ENCODE measurements at regions not wholly inside any gene's neighbourhood (a gene's known extent, or its start where the extent isn't known, plus 50 kb on each side); places are given as distances from the start of the nearest gene placed in this dataset.
"Not testable (repeated sequence)": the region's sequence is repeated elsewhere in the genome, so short reads cannot be mapped to it uniquely, and the experiment has no call there.

GRCh38 chr11:42913731-42914130 is 398.1 kb upstream of the API5 start:
- no peak for DNase-seq
- no peaks in the 10 kb centered on the region for H4K20me1 ChIP-seq (ENCODE audit: insufficient read depth, low read length)
- no peak overlapping the region for H2AFZ ChIP-seq (ENCODE audit: low read depth, low read length)
- H3K9ac ChIP-seq (ENCODE audit: low read depth, low read length) = no peak overlapping the region
- ATAC-seq (ENCODE audit: insufficient read depth, low read depth) = no peak
- no peaks in the 10 kb centered on the region for H3K4me1 ChIP-seq (ENCODE audit: insufficient read depth, low read length)
- no peak overlapping the region for H3K27ac ChIP-seq (ENCODE audit: low read length)
- no peak overlapping the region for H3K4me2 ChIP-seq (ENCODE audit: insufficient read depth, low read length)
- H3K9me3 ChIP-seq (ENCODE audit: insufficient read depth, low read length, severe bottlenecking) = no peaks in the 10 kb centered on the region
- H3K79me2 ChIP-seq (ENCODE audit: insufficient read depth, low read length) = no peaks in the 10 kb centered on the region
- no peaks in the 10 kb centered on the region for H3K36me3 ChIP-seq (ENCODE audit: insufficient read depth, low read length)
- H3K4me3 ChIP-seq (ENCODE audit: low read depth in 1 of 2, low read length in 2 of 2) = no peak overlapping the region
- H3K27me3 ChIP-seq (ENCODE audit: insufficient read depth, low read length, poor library complexity) = no peaks in the 10 kb centered on the region
- TF ChIP-seq EZH2 (IDR thresholded peaks at IDR 0.05; ENCODE audit: borderline replicate concordance, low read depth, low read length, severe bottlenecking) = no peak
- TF ChIP-seq, protein P1, sequence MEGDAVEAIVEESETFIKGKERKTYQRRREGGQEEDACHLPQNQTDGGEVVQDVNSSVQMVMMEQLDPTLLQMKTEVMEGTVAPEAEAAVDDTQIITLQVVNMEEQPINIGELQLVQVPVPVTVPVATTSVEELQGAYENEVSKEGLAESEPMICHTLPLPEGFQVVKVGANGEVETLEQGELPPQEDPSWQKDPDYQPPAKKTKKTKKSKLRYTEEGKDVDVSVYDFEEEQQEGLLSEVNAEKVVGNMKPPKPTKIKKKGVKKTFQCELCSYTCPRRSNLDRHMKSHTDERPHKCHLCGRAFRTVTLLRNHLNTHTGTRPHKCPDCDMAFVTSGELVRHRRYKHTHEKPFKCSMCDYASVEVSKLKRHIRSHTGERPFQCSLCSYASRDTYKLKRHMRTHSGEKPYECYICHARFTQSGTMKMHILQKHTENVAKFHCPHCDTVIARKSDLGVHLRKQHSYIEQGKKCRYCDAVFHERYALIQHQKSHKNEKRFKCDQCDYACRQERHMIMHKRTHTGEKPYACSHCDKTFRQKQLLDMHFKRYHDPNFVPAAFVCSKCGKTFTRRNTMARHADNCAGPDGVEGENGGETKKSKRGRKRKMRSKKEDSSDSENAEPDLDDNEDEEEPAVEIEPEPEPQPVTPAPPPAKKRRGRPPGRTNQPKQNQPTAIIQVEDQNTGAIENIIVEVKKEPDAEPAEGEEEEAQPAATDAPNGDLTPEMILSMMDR (IDR thresholded peaks at IDR 0.05; ENCODE audit: borderline replicate concordance, extremely low read depth, low read length, poor library complexity, severe bottlenecking) = no peak

GRCh38 chr11:42923651-42924050 is 388.1 kb upstream of the API5 start:
- DNase-seq = no peak
- Histone ChIP-seq H3K36me3 (ENCODE audit: insufficient read depth, low read length) (no peaks in the 10 kb centered on the region), H3K27ac (ENCODE audit: low read length) (no peak overlapping the region), H3K27me3 (ENCODE audit: insufficient read depth, low read length, poor library complexity) (no peaks in the 10 kb centered on the region), H3K79me2 (ENCODE audit: insufficient read depth, low read length) (no peaks in the 10 kb centered on the region), H3K9me3 (ENCODE audit: insufficient read depth, low read length, severe bottlenecking) (no peaks in the 10 kb centered on the region), H2AFZ (ENCODE audit: low read depth, low read length) (no peak overlapping the region), H3K4me3 (ENCODE audit: low read depth in 1 of 2, low read length in 2 of 2) (no peak overlapping the region), H3K4me1 (ENCODE audit: insufficient read depth, low read length) (no peaks in the 10 kb centered on the region), H3K4me2 (ENCODE audit: insufficient read depth, low read length) (no peak overlapping the region), H4K20me1 (ENCODE audit: insufficient read depth, low read length) (no peaks in the 10 kb centered on the region), H3K9ac (ENCODE audit: low read depth, low read length) (no peak overlapping the region)
- TF ChIP-seq, protein P1 (IDR thresholded peaks at IDR 0.05; ENCODE audit: borderline replicate concordance, extremely low read depth, low read length, poor library complexity, severe bottlenecking) = no peak
- no peak for TF ChIP-seq EZH2 (IDR thresholded peaks at IDR 0.05; ENCODE audit: borderline replicate concordance, low read depth, low read length, severe bottlenecking)
- no peak for ATAC-seq (ENCODE audit: insufficient read depth, low read depth)

- Histone ChIP-seq H3K9me3 (ENCODE audit: insufficient read depth, low read length, severe bottlenecking) (no peaks in the 10 kb centered on the region), H3K4me3 (ENCODE audit: low read depth in 1 of 2, low read length in 2 of 2) (no peak overlapping the region), H3K4me1 (ENCODE audit: insufficient read depth, low read length) (no peaks in the 10 kb centered on the region), H2AFZ (ENCODE audit: low read depth, low read length) (no peak overlapping the region), H3K36me3 (ENCODE audit: insufficient read depth, low read length) (no peaks in the 10 kb centered on the region), H3K27me3 (ENCODE audit: insufficient read depth, low read length, poor library complexity) (no peaks in the 10 kb centered on the region), H3K4me2 (ENCODE audit: insufficient read depth, low read length) (no peak overlapping the region), H3K27ac (ENCODE audit: low read length) (no peak overlapping the region), H4K20me1 (ENCODE audit: insufficient read depth, low read length) (no peaks in the 10 kb centered on the region), H3K9ac (ENCODE audit: low read depth, low read length) (no peak overlapping the region), H3K79me2 (ENCODE audit: insufficient read depth, low read length) (no peaks in the 10 kb centered on the region)
- DNase-seq (no peak), ATAC-seq (ENCODE audit: insufficient read depth, low read depth) (no peak)
- TF ChIP-seq, protein P1 (IDR thresholded peaks at IDR 0.05; ENCODE audit: borderline replicate concordance, extremely low read depth, low read length, poor library complexity, severe bottlenecking) = no peak
- no peak for TF ChIP-seq EZH2 (IDR thresholded peaks at IDR 0.05; ENCODE audit: borderline replicate concordance, low read depth, low read length, severe bottlenecking)
Measured at GRCh38 chr11:42925916-42926315, 385.9 kb upstream of the API5 start.

DNA sequence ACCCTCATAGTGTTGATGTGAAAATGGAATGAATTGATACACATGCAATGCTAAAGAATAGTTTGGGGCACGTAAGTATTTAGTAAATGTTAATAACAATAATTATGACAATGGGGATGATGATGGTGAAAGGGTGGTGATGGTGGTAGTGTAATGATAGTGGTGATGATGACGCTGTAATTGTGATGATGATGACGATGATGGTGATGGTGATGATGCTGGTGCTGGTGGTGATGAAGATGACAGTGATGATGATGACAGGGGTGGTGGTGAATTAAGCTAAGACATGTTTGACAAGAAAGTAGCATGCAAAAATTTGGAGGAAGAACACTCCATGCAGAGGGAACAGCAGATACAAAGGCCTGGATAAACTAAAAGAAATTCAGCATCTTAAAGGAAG is 364.4 kb upstream of the API5 start:
- no peaks in the 10 kb centered on the region for H3K27me3 ChIP-seq (ENCODE audit: insufficient read depth, low read length, poor library complexity)
- no peaks in the 10 kb centered on the region for H4K20me1 ChIP-seq (ENCODE audit: insufficient read depth, low read length)
- TF ChIP-seq, protein P1 (IDR thresholded peaks at IDR 0.05; ENCODE audit: borderline replicate concordance, extremely low read depth, low read length, poor library complexity, severe bottlenecking) = no peak
- no peak for TF ChIP-seq EZH2 (IDR thresholded peaks at IDR 0.05; ENCODE audit: borderline replicate concordance, low read depth, low read length, severe bottlenecking)
- H3K9ac ChIP-seq (ENCODE audit: low read depth, low read length) = no peak overlapping the region
- no peaks in the 10 kb centered on the region for H3K36me3 ChIP-seq (ENCODE audit: insufficient read depth, low read length)
- H3K9me3 ChIP-seq (ENCODE audit: insufficient read depth, low read length, severe bottlenecking) = no peaks in the 10 kb centered on the region
- ATAC-seq (ENCODE audit: insufficient read depth, low read depth) (no peak), DNase-seq (no peak)
- H2AFZ ChIP-seq (ENCODE audit: low read depth, low read length) = no peak overlapping the region
- H3K4me3 ChIP-seq (ENCODE audit: low read depth in 1 of 2, low read length in 2 of 2) = no peak overlapping the region
- no peaks in the 10 kb centered on the region for H3K4me1 ChIP-seq (ENCODE audit: insufficient read depth, low read length)
- no peak overlapping the region for H3K27ac ChIP-seq (ENCODE audit: low read length)
- H3K4me2 ChIP-seq (ENCODE audit: insufficient read depth, low read length) = no peak overlapping the region
- no peaks in the 10 kb centered on the region for H3K79me2 ChIP-seq (ENCODE audit: insufficient read depth, low read length)

DNA sequence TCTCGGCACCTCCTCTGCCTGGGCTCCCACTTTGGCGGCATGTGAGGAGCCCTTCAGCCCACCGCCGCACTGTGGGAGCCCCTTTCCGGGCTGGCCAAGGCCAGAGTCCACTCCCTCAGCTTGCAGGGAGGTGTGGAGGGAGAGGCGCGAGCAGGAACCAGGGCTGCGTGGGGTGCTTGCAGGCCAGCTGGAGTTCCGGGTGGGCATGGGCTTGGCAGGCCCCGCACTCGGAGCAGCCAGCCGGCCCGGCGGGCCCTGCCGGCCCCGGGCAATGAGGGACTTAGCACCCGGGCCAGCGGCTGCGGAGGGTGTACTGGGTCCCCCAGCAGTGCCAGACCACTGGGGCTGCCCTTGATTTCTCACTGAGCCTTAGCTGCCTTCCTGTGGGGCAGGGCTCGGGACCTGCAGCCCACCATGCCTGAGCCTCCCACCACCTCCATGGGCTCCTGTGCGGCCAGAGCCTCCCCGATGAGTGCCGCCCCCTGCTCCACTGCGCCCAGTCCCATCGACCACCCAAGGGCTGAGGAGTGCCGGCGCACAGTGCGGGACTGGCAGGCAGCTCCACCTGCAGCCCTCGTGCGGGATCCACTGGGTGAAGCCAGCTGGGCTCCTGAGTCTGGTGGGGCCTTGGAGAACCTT is 361.9 kb upstream of the API5 start:
- H3K4me2 ChIP-seq (ENCODE audit: insufficient read depth, low read length); H3K9me3 ChIP-seq (ENCODE audit: insufficient read depth, low read length, severe bottlenecking); ATAC-seq (ENCODE audit: insufficient read depth, low read depth); H2AFZ ChIP-seq (ENCODE audit: low read depth, low read length); H3K4me1 ChIP-seq (ENCODE audit: insufficient read depth, low read length); H3K36me3 ChIP-seq (ENCODE audit: insufficient read depth, low read length); H3K27me3 ChIP-seq (ENCODE audit: insufficient read depth, low read length, poor library complexity); H3K79me2 ChIP-seq (ENCODE audit: insufficient read depth, low read length); H3K4me3 ChIP-seq (ENCODE audit: low read depth in 1 of 2, low read length in 2 of 2); H3K9ac ChIP-seq (ENCODE audit: low read depth, low read length); H4K20me1 ChIP-seq (ENCODE audit: insufficient read depth, low read length); DNase-seq; H3K27ac ChIP-seq (ENCODE audit: low read length): not testable (repeated sequence)

Measured in DND-41 (cell line).